WTC11 (cell line): ENCODE measurements at regions not wholly inside any gene's neighbourhood (a gene's known extent, or its start where the extent isn't known, plus 50 kb on each side); places are given as distances from the start of the nearest gene placed in this dataset.

Source experiments
- ATAC-seq: fragments of 200-7000 bp; cut with Tn5 transposase; 2 replicates; pipeline ENCODE4 v1.10.0; 2021; ENCODE audit warnings: mild to moderate bottlenecking, moderate library complexity
- CTCF ChIA-PET: fragments of 300-600 bp; sonication (Branson Sonifier 250); formaldehyde crosslinking; loops from one replicate; lab custom pipeline; 2021; ENCODE audit warnings: antibody characterized with exemption; lab: Charles Lee
- POLR2A ChIA-PET: fragments of 350-600 bp; sonication (Branson Sonifier 250); formaldehyde crosslinking; loops from one replicate; lab custom pipeline; 2021; ENCODE audit warnings: antibody characterized with exemption; lab: Charles Lee
- DNase-seq: peaks from one replicate; pipeline ENCODE4 v3.0.0; 2021; ENCODE audit warnings: low spot score
- H3K27ac Mint-ChIP-seq: 2 replicates; pipeline ENCODE4 v1.8.0; 2021; ENCODE audit warnings: mixed read lengths
- H3K27me3 Mint-ChIP-seq: 2 replicates; pipeline ENCODE4 v1.8.0; 2021; ENCODE audit warnings: low read depth, mild to moderate bottlenecking, moderate library complexity, mixed read lengths
- H3K36me3 Mint-ChIP-seq: 2 replicates; pipeline ENCODE4 v1.8.0; 2021; ENCODE audit warnings: mixed read lengths
- H3K4me1 Mint-ChIP-seq: 2 replicates; pipeline ENCODE4 v1.8.0; 2022; ENCODE audit warnings: mixed read lengths
- H3K4me3 Mint-ChIP-seq: 2 replicates; pipeline ENCODE4 v1.8.0; 2021; ENCODE audit warnings: mild to moderate bottlenecking, moderate library complexity, mixed read lengths
- H3K9me3 Mint-ChIP-seq: 2 replicates; pipeline ENCODE4 v1.8.0; 2021; ENCODE audit warnings: mixed read lengths
- AFF4 ChIP-seq: sonication (generic); formaldehyde crosslinking; IDR thresholded peaks from 2 replicates; pipeline ENCODE4 v1.8.1; 2023; ENCODE audit warnings: mild to moderate bottlenecking, missing genetic modification reagents, borderline replicate concordance
- E2F4 ChIP-seq: sonication (generic); formaldehyde crosslinking; IDR thresholded peaks from 2 replicates; pipeline ENCODE4 v1.8.1; 2022; ENCODE audit warnings: low read depth, mild to moderate bottlenecking, moderate library complexity, missing genetic modification reagents, borderline replicate concordance
- ETV6 ChIP-seq: sonication (generic); formaldehyde crosslinking; IDR thresholded peaks from 2 replicates; pipeline ENCODE4 v1.8.1; 2022; ENCODE audit warnings: mild to moderate bottlenecking, missing genetic modification reagents
- FOXK1 ChIP-seq: sonication (generic); formaldehyde crosslinking; IDR thresholded peaks from 2 replicates; pipeline ENCODE4 v1.8.0; 2022; ENCODE audit warnings: mild to moderate bottlenecking, moderate library complexity, missing genetic modification reagents
- HMGA2 ChIP-seq: fragments of 250-450 bp; sonication (Bioruptor Pico); IDR thresholded peaks from 2 replicates; pipeline ENCODE4 v1.4.0; 2021; ENCODE audit warnings: mild to moderate bottlenecking, moderate library complexity
- MLX ChIP-seq: sonication (generic); formaldehyde crosslinking; IDR thresholded peaks from 2 replicates; pipeline ENCODE4 v1.8.1; 2023; ENCODE audit warnings: mild to moderate bottlenecking, missing genetic modification reagents, moderate library complexity
- NFE2L1 ChIP-seq: sonication (generic); formaldehyde crosslinking; IDR thresholded peaks from 2 replicates; pipeline ENCODE4 v1.8.1; 2023; ENCODE audit warnings: missing genetic modification reagents
- NFYB ChIP-seq: sonication (generic); formaldehyde crosslinking; conservative IDR thresholded peaks from 2 replicates; pipeline ENCODE4 v1.8.0; 2022; ENCODE audit warnings: low read depth, missing genetic modification reagents
- RORB ChIP-seq: fragments of 250-450 bp; sonication (Bioruptor Pico); IDR thresholded peaks from 2 replicates; pipeline ENCODE4 v1.9.0; 2021; ENCODE audit warnings: mild to moderate bottlenecking
- SOX15 ChIP-seq: fragments of 250-450 bp; sonication (Bioruptor Pico); IDR thresholded peaks from 2 replicates; pipeline ENCODE4 v1.9.0; 2021; ENCODE audit warnings: mild to moderate bottlenecking
- TEAD1 ChIP-seq: sonication (generic); formaldehyde crosslinking; IDR thresholded peaks from 2 replicates; pipeline ENCODE4 v1.8.0; 2022; ENCODE audit warnings: mild to moderate bottlenecking, missing genetic modification reagents
- TEAD4 ChIP-seq: sonication (generic); formaldehyde crosslinking; IDR thresholded peaks from 2 replicates; pipeline ENCODE4 v1.8.0; 2022; ENCODE audit warnings: mild to moderate bottlenecking, missing genetic modification reagents
- ZNF232 ChIP-seq: sonication (generic); formaldehyde crosslinking; IDR thresholded peaks from 2 replicates; pipeline ENCODE4 v1.8.0; 2022; ENCODE audit warnings: mild to moderate bottlenecking, missing genetic modification reagents
- ZNF263 ChIP-seq: sonication (generic); formaldehyde crosslinking; IDR thresholded peaks from 2 replicates; pipeline ENCODE4 v1.8.1; 2022; ENCODE audit warnings: low read depth, mild to moderate bottlenecking, moderate library complexity, missing genetic modification reagents
- ZNF317 ChIP-seq: sonication (generic); formaldehyde crosslinking; IDR thresholded peaks from 2 replicates; pipeline ENCODE4 v1.8.1; 2023; ENCODE audit warnings: low read depth, mild to moderate bottlenecking, moderate library complexity, missing genetic modification reagents, borderline replicate concordance
- ZNF396 ChIP-seq: fragments of 250-450 bp; sonication (Bioruptor Pico); IDR thresholded peaks from 2 replicates; pipeline ENCODE4 v1.8.0; 2021; ENCODE audit warnings: mild to moderate bottlenecking, moderate library complexity, borderline replicate concordance
- TF ChIP-seq, protein P1 (sequence below): sonication (generic); formaldehyde crosslinking; IDR thresholded peaks from 2 replicates; pipeline ENCODE4 v1.8.1; 2022; ENCODE audit warnings: missing genetic modification reagents, borderline replicate concordance
- TF ChIP-seq, protein P2 (sequence below): sonication (generic); formaldehyde crosslinking; IDR thresholded peaks from 2 replicates; pipeline ENCODE4 v1.8.1; 2022; ENCODE audit warnings: low read depth, missing genetic modification reagents, borderline replicate concordance
- TF ChIP-seq, protein P3 (sequence below): sonication (generic); formaldehyde crosslinking; IDR thresholded peaks from 2 replicates; pipeline ENCODE4 v1.8.0; 2023; ENCODE audit warnings: missing genetic modification reagents
- TF ChIP-seq, protein P4 (sequence below): fragments of 250-450 bp; sonication (Bioruptor Pico); conservative IDR thresholded peaks from 2 replicates; pipeline ENCODE4 v1.9.0; 2021; ENCODE audit warnings: mild to moderate bottlenecking
- TF ChIP-seq, protein P5 (sequence below): sonication (generic); formaldehyde crosslinking; IDR thresholded peaks from 2 replicates; pipeline ENCODE4 v1.8.1; 2022; ENCODE audit warnings: mild to moderate bottlenecking, missing genetic modification reagents, moderate library complexity, borderline replicate concordance

DNA sequence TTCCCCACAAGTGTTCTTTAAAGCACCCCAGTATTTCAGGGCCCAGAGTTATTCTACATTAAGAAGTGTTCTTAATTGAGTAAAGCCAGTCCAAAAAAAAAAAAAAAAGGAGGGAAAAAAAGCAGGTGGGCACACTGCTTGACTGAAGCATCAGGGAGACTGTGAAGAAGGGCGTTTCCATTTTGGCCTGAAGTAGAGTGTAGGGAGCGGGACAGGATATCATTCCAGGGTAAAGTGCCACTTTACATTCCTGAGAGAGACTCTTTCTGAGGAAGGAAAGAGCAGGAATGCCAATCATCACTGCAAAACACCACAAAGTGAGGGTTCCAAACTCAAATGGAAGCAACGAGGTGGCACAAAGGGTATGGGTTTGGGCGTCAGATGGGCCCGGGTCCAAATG, 54.1 kb upstream of the BEND6 start:
- TF ChIP-seq SOX15 (no peak), NFYB (CRISPR knock-in tag) (no peak), AFF4 (CRISPR knock-in tag) (no peak), ZNF263 (CRISPR knock-in tag) (no peak), HMGA2 (no peak), MLX (CRISPR knock-in tag) (no peak), NFE2L1 (CRISPR knock-in tag) (no peak), ZNF396 (CRISPR knock-in tag) (no peak), E2F4 (CRISPR knock-in tag) (no peak), TEAD4 (CRISPR knock-in tag) (no peak), ZNF232 (CRISPR knock-in tag) (no peak)
- TF ChIP-seq, protein P1, sequence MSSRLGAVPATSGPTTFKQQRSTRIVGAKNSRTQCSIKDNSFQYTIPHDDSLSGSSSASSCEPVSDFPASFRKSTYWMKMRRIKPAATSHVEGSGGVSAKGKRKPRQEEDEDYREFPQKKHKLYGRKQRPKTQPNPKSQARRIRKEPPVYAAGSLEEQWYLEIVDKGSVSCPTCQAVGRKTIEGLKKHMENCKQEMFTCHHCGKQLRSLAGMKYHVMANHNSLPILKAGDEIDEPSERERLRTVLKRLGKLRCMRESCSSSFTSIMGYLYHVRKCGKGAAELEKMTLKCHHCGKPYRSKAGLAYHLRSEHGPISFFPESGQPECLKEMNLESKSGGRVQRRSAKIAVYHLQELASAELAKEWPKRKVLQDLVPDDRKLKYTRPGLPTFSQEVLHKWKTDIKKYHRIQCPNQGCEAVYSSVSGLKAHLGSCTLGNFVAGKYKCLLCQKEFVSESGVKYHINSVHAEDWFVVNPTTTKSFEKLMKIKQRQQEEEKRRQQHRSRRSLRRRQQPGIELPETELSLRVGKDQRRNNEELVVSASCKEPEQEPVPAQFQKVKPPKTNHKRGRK (CRISPR knock-in tag): no peak
- TF ChIP-seq, protein P2, sequence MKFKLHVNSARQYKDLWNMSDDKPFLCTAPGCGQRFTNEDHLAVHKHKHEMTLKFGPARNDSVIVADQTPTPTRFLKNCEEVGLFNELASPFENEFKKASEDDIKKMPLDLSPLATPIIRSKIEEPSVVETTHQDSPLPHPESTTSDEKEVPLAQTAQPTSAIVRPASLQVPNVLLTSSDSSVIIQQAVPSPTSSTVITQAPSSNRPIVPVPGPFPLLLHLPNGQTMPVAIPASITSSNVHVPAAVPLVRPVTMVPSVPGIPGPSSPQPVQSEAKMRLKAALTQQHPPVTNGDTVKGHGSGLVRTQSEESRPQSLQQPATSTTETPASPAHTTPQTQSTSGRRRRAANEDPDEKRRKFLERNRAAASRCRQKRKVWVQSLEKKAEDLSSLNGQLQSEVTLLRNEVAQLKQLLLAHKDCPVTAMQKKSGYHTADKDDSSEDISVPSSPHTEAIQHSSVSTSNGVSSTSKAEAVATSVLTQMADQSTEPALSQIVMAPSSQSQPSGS (CRISPR knock-in tag): no peak
- Mint-ChIP-seq H3K27me3 (no peaks in the 10 kb centered on the region), H3K4me1 (peaks cover 15% of the 10 kb centered on the region), H3K4me3 (no peak overlapping the region), H3K27ac (no peak overlapping the region), H3K9me3 (peaks cover 7% of the 10 kb centered on the region), H3K36me3 (peaks cover 14% of the 10 kb centered on the region)
- CTCF ChIA-PET: interaction anchor here (0.6 kb wide), 1 partner anchor 50 kb away, joined by 3 read pairs; no protein-coding TSS in a partner anchor
- ATAC-seq (no peak), DNase-seq (no peak)
- POLR2A ChIA-PET: interaction anchor here (0.6 kb wide), 1 partner anchor 54 kb away, joined by 7 read pairs; no protein-coding TSS in a partner anchor

GRCh38 chr6:56899753-56900152, 55.2 kb upstream of the BEND6 start:
- POLR2A ChIA-PET: no interaction called here
- no peak for TF ChIP-seq RORB
- TF ChIP-seq TEAD1 (CRISPR knock-in tag): no peak
- TF ChIP-seq, protein P3, sequence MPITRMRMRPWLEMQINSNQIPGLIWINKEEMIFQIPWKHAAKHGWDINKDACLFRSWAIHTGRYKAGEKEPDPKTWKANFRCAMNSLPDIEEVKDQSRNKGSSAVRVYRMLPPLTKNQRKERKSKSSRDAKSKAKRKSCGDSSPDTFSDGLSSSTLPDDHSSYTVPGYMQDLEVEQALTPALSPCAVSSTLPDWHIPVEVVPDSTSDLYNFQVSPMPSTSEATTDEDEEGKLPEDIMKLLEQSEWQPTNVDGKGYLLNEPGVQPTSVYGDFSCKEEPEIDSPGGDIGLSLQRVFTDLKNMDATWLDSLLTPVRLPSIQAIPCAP (CRISPR knock-in tag): no peak
- TF ChIP-seq, protein P4, sequence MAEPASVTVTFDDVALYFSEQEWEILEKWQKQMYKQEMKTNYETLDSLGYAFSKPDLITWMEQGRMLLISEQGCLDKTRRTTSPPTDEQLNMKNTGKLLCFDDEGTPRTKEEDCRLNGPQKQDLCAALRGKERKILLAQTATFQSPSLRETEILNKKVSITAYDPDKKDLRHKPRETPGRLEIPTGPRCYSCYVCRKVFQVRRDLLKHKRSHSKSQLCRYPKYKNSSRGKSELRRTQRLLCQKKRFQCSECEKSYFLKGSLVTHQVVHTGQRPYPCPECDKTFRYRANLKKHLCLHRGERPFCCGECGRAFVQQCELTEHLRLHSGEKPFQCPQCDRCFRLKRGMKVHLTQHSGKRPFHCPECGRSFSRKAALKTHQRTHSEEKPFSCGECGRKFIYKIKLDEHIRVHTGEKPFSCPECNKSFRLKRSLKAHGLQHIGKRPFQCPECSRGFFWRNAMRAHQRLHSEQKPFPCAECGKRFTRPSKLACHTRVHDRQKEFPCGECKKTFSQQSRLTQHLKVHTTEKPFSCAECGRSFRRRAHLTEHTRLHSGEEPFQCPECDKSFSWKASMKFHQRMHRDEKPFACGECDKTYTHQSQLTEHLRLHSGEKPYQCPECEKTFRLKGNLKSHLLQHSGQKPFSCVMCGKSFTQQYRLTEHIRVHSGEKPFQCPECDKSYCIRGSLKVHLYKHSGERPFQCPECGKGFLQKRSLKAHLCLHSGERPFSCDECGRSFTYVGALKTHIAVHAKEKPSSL (CRISPR knock-in tag): no peak
- TF ChIP-seq ZNF232 (CRISPR knock-in tag): no peak
- no peak for TF ChIP-seq TEAD4 (CRISPR knock-in tag)
- no peak for TF ChIP-seq FOXK1 (CRISPR knock-in tag)
- no peak for TF ChIP-seq ETV6 (CRISPR knock-in tag)
- TF ChIP-seq, protein P5, sequence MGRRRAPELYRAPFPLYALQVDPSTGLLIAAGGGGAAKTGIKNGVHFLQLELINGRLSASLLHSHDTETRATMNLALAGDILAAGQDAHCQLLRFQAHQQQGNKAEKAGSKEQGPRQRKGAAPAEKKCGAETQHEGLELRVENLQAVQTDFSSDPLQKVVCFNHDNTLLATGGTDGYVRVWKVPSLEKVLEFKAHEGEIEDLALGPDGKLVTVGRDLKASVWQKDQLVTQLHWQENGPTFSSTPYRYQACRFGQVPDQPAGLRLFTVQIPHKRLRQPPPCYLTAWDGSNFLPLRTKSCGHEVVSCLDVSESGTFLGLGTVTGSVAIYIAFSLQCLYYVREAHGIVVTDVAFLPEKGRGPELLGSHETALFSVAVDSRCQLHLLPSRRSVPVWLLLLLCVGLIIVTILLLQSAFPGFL (CRISPR knock-in tag): no peak
- no peak for TF ChIP-seq ZNF317 (CRISPR knock-in tag)

More at GRCh38 chr6:56899753-56900152, 55.2 kb upstream of the BEND6 start:
- CTCF ChIA-PET: no interaction called here
- peaks cover 15% of the 10 kb centered on the region for H3K4me1 Mint-ChIP-seq
- H3K9me3 Mint-ChIP-seq: peaks cover 7% of the 10 kb centered on the region
- peaks cover 14% of the 10 kb centered on the region for H3K36me3 Mint-ChIP-seq
- DNase-seq: no peak
- no peak overlapping the region for H3K4me3 Mint-ChIP-seq
- ATAC-seq: no peak
- no peaks in the 10 kb centered on the region for H3K27me3 Mint-ChIP-seq
- H3K27ac Mint-ChIP-seq: no peak overlapping the region
